ENCODE measurements at regions not wholly inside any gene's neighbourhood (a gene's known extent, or its start where the extent isn't known, plus 50 kb on each side); places are given as distances from the start of the nearest gene placed in this dataset.

DNA sequence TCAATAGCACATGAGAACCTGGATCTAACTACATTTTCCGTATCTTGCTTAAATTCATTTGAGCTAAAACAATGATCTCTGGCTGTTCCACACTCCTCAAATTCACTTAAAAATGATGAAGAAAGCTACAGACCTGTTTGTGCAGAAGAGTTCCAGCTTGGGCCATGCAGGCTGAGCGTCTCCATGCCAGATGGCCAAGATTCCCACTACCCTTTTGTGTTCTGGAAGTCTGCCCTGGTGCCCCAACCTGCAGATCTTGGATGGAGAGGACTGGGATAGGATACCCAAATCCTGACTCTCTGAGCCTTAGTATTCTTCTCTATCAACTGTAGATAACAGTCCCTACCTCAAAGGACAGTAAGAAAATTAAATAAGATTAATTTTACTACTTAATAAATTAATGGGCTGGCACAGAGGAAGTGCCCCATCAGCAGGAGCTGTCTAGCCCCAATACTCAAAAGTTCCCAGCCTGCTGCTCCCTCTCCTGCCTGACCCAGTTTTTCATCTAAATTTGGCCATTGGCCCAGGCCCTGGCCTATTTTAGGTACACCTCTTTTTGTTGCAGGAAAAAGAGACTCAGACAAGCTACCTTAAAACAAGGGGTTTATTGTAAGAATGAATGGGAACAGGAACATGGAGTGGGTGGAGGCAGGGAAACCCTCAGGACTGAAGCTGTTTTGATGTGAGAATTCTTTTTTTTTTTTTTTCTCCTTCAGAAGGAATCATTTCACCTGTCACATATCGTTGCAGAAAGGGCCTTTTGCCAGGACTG is 81.4 kb upstream of the GRK3 start:
- ChIA-PET POLR2A (ENCODE audit: unreplicated experiment) (interaction anchor here (0.6 kb wide), 1 partner anchor 9 kb away, joined by 4 read pairs; no protein-coding TSS in a partner anchor), CTCF (interaction anchor here (0.6 kb wide), 1 partner anchor 146 kb away, joined by 10 read pairs; no protein-coding TSS in a partner anchor)
- peaks cover 12% of the 10 kb centered on the region for H4K20me1 ChIP-seq (ENCODE audit: insufficient read depth, low read length)
- dilution Hi-C loops (cut with HindIII; ENCODE audit: low sequenced_read_pairs, unreplicated experiment) (no loop called here), in situ Hi-C loops (cut with MboI; ENCODE audit: low sequenced_read_pairs) (no loop called here), intact Hi-C loops (cut with micrococcal nuclease) (no loop called here)
- no peak overlapping the region for H3K14ac ChIP-seq (replicated peaks; ENCODE audit: low read depth, low read length)
- H4K8ac ChIP-seq (ENCODE audit: low read depth in 2 of 2, low read length in 2 of 2) = no peak overlapping the region
- no peak overlapping the region for H2AK9ac ChIP-seq (replicated peaks; ENCODE audit: low read depth, low read length, poor library complexity)
- no peak overlapping the region for H3K9ac ChIP-seq (ENCODE audit: low read depth, low read length)
- no peak overlapping the region for H3K4me3 ChIP-seq (ENCODE audit: insufficient read depth, low read depth, low read length)
- ATAC-seq (ENCODE audit: low read depth) (no peak), DNase-seq (no peak)
- no peak overlapping the region for H3K4me2 ChIP-seq (ENCODE audit: low read depth, low read length)
- H3K18ac ChIP-seq (ENCODE audit: low read depth, low read length) = no peak overlapping the region
- no CpG with 5 or more reads among the region's 3 CpGs for WGBS, 2 experiments (ENCODE audit: extremely low coverage in 2 of 2, insufficient read length in 1 of 2)
- no peak overlapping the region for H2BK120ac ChIP-seq (ENCODE audit: low read depth, low read length)
- 0 out of 2 replicates have a peak, but pooled peaks cover under 1% of the 10 kb centered on the region for H3K4me1 ChIP-seq (ENCODE audit: control insufficient read depth, insufficient read depth, low read length)
- H3K56ac ChIP-seq (ENCODE audit: extremely low read depth, insufficient read depth, low read length) = no peak overlapping the region
- no peak overlapping the region for H3K27ac ChIP-seq (ENCODE audit: insufficient read depth, low read length)
- H2AFZ ChIP-seq (replicated peaks; ENCODE audit: low read length, poor library complexity) = no peak overlapping the region
- H3K27me3 ChIP-seq (ENCODE audit: control insufficient read depth, insufficient read depth, low read length) = no peaks in the 10 kb centered on the region
- H3K79me1 ChIP-seq (ENCODE audit: low read depth in 1 of 2, low read length in 2 of 2) = no peaks in the 10 kb centered on the region
- H3K36me3 ChIP-seq (ENCODE audit: control insufficient read depth, insufficient read depth, low read length) = peaks cover 19% of the 10 kb centered on the region
- no peak overlapping the region for H2BK5ac ChIP-seq (ENCODE audit: low read depth, low read length, poor library complexity, severe bottlenecking)
- no peak overlapping the region for H2BK20ac ChIP-seq (ENCODE audit: low read depth, low read length)
- H4K91ac ChIP-seq (ENCODE audit: insufficient read depth, low read depth, low read length) = no peak overlapping the region
- no peak overlapping the region for H3K4ac ChIP-seq (ENCODE audit: low read depth, low read length)
- H3K9me1 ChIP-seq (ENCODE audit: insufficient read depth, low read length) = peaks cover 6% of the 10 kb centered on the region; the same call in 1 of the 2 replicates
- H3K23ac ChIP-seq (ENCODE audit: low read depth, low read length) = no peak overlapping the region
- no peaks in the 10 kb centered on the region; the same call in 1 of the 2 replicates for H3K9me3 ChIP-seq (ENCODE audit: control insufficient read depth, insufficient read depth, low read length)
- H4K5ac ChIP-seq (ENCODE audit: low read depth, low read length) = no peak overlapping the region
- no peak overlapping the region for H2BK15ac ChIP-seq (ENCODE audit: low read depth, low read length)
- BruUV-seq (replicated peaks) = no TSS peak
- H2AK5ac ChIP-seq (ENCODE audit: low read depth, low read length) = no peak overlapping the region
- TF ChIP-seq POLR2A (IDR thresholded peaks at IDR 0.05; ENCODE audit: low read depth, low read length) (no peak), CTCF (conservative IDR thresholded peaks at IDR 0.05; ENCODE audit: low read depth, low read length) (no peak), NFE2L2 (IDR thresholded peaks at IDR 0.05; ENCODE audit: low read depth, low read length) (no peak), CHD1 (IDR thresholded peaks at IDR 0.05; ENCODE audit: low read depth, low read length) (no peak), RAD21 (IDR thresholded peaks at IDR 0.05; ENCODE audit: low read length) (no peak), BHLHE40 (IDR thresholded peaks at IDR 0.05; ENCODE audit: low read depth, low read length) (no peak), CEBPB (IDR thresholded peaks at IDR 0.05; ENCODE audit: low read depth, low read length) (no peak), SMC3 (IDR thresholded peaks at IDR 0.05; ENCODE audit: low read depth, low read length) (no peak), ELK1 (IDR thresholded peaks at IDR 0.05; ENCODE audit: borderline replicate concordance, low read depth, low read length) (no peak), RFX5 (IDR thresholded peaks at IDR 0.05; ENCODE audit: low read depth, low read length) (no peak), FOS (IDR thresholded peaks at IDR 0.05; ENCODE audit: low read depth, low read length) (no peak), MAZ (IDR thresholded peaks at IDR 0.05; ENCODE audit: borderline replicate concordance, low read depth, low read length) (no peak), RCOR1 (IDR thresholded peaks at IDR 0.05; ENCODE audit: insufficient replicate concordance, low read length) (no peak), MXI1 (IDR thresholded peaks at IDR 0.05; ENCODE audit: borderline replicate concordance, low read depth, low read length) (no peak)
- TF ChIP-seq, protein P1, sequence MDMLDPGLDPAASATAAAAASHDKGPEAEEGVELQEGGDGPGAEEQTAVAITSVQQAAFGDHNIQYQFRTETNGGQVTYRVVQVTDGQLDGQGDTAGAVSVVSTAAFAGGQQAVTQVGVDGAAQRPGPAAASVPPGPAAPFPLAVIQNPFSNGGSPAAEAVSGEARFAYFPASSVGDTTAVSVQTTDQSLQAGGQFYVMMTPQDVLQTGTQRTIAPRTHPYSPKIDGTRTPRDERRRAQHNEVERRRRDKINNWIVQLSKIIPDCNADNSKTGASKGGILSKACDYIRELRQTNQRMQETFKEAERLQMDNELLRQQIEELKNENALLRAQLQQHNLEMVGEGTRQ (IDR thresholded peaks at IDR 0.05; ENCODE audit: low read depth, low read length) = no peak

All from IMR-90 (cell line).